PC-3 (cell line): ENCODE measurements at regions not wholly inside any gene's neighbourhood (a gene's known extent, or its start where the extent isn't known, plus 50 kb on each side); places are given as distances from the start of the nearest gene placed in this dataset.

Source experiments
- EZH2 ChIP-seq: fragments of 300-600 bp; sonication (generic); IDR thresholded peaks from one replicate; pipeline ENCODE4 v1.6.1; 2017; ENCODE audit warnings: antibody characterized with exemption, mild to moderate bottlenecking, low read length; ENCODE audit not compliant: unreplicated experiment
- TF ChIP-seq, protein P1 (sequence below): fragments of 300-600 bp; sonication (generic); conservative IDR thresholded peaks from 2 replicates; pipeline ENCODE4 v1.5.1; 2017; ENCODE audit warnings: antibody characterized with exemption, low read depth, mild to moderate bottlenecking, low read length

DNA sequence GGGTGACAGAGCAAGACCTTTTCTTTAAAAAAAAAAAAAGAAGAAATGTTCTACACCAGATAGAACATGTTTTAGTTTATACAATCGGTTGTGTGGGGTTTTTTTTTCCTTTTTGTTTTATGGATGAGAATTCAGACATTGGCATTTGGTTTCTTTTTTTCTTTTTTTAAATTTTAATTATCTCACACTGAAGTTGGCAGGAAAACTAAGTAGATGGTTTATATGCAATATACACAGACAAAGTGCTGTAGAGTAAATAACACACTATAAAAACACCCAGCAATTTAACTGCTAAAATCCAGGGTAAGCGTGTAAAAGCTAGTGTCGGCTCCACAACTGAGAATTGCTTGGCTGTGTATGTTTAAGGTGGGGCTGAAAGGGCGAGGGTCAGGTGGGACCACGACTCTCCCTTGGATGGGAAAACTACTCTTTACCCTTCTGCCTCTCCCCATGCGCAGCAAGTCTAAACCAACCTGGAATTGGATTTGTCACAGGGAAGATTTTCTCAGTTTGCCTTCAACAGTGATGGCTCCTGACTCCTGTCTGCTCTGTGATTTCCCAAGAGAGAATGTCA lies 147.1 kb upstream of the MARCKS start:
- TF ChIP-seq, protein P1, sequence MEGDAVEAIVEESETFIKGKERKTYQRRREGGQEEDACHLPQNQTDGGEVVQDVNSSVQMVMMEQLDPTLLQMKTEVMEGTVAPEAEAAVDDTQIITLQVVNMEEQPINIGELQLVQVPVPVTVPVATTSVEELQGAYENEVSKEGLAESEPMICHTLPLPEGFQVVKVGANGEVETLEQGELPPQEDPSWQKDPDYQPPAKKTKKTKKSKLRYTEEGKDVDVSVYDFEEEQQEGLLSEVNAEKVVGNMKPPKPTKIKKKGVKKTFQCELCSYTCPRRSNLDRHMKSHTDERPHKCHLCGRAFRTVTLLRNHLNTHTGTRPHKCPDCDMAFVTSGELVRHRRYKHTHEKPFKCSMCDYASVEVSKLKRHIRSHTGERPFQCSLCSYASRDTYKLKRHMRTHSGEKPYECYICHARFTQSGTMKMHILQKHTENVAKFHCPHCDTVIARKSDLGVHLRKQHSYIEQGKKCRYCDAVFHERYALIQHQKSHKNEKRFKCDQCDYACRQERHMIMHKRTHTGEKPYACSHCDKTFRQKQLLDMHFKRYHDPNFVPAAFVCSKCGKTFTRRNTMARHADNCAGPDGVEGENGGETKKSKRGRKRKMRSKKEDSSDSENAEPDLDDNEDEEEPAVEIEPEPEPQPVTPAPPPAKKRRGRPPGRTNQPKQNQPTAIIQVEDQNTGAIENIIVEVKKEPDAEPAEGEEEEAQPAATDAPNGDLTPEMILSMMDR: no peak
- TF ChIP-seq EZH2: no peak
